Choroid plexus epithelial cell (primary cell): ENCODE measurements at regions not wholly inside any gene's neighbourhood (a gene's known extent, or its start where the extent isn't known, plus 50 kb on each side); places are given as distances from the start of the nearest gene placed in this dataset.
"Not testable (repeated sequence)": the region's sequence is repeated elsewhere in the genome, so short reads cannot be mapped to it uniquely, and the experiment has no call there.

Experiments used
- DNase-seq: peaks from one replicate; pipeline ENCODE4 v3.0.0-alpha.2; 2010; ENCODE audit warnings: low read depth
- H3K4me3 ChIP-seq: 2 replicates; pipeline ENCODE4 v1.5.1; 2011; ENCODE audit warnings: low read depth, mild to moderate bottlenecking, control low read depth, low read length, moderate library complexity
- CTCF ChIP-seq: conservative IDR thresholded peaks from 2 replicates; pipeline ENCODE4 v1.5.1; 2011; ENCODE audit warnings: low read depth, mild to moderate bottlenecking, control low read depth, inconsistent platforms, low read length, moderate library complexity

DNA sequence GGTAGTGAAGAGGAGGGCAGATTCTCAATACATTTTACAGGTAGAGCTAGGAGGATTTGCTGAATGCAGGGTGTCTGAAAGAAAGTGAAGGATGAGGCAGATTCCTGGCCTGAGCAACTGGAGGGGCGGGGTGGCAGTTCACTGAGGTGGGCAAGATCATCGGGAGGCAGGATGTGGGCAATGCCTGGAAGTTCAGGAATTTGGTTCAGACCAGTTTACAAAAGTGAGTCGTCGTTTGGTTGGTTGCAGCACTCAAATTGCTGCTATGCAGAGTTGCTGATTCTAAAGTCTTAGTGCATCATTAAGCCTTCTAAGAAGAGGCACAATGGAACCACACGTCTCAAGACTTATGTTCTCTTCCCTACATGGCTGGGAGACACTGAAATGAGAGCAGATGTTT lies 134.0 kb downstream of the MFSD1 start:
- no peak overlapping the region for H3K4me3 ChIP-seq
- no peak for TF ChIP-seq CTCF

GRCh38 chr3:158936530-158937113 lies 134.8 kb downstream of the MFSD1 start:
- no peak for DNase-seq
- H3K4me3 ChIP-seq: no peak overlapping the region
- TF ChIP-seq CTCF: no peak

More for the DNA sequence above, 134.0 kb downstream of the MFSD1 start:
- no peak for DNase-seq

- H3K4me3 ChIP-seq: no peak overlapping the region
- no peak for DNase-seq
- TF ChIP-seq CTCF: no peak
These were observed 148.5 kb downstream of the MFSD1 start for GRCh38 chr3:158950178-158950901.

GRCh38 chr3:158953131-158953530 lies 151.3 kb downstream of the MFSD1 start:
- no peak overlapping the region for H3K4me3 ChIP-seq
- TF ChIP-seq CTCF: no peak
- no peak for DNase-seq

DNA sequence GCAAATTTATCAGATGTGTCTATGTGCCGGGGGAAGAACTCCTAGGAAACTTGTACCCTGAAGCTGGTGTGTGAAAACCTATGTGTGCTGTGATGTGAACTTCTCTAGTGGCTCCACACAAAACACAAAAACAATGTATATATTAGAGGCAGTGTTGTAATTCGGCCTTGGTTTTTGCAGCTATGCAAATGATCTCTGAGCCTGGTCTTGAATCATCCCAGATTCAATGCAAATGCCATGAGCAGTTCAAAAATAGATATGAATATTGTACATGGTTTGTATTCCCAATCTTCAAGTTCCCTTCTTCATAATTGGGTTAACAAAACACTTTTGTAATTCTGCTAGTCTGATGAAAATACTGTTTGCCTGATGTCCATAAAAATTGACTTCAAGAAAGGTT lies 152.6 kb downstream of the MFSD1 start:
- H3K4me3 ChIP-seq: no peak overlapping the region
- no peak for DNase-seq
- TF ChIP-seq CTCF: no peak

- not testable (repeated sequence) for H3K4me3 ChIP-seq, DNase-seq
These were observed 155.9 kb downstream of the MFSD1 start for GRCh38 chr3:158957777-158958176.

DNA sequence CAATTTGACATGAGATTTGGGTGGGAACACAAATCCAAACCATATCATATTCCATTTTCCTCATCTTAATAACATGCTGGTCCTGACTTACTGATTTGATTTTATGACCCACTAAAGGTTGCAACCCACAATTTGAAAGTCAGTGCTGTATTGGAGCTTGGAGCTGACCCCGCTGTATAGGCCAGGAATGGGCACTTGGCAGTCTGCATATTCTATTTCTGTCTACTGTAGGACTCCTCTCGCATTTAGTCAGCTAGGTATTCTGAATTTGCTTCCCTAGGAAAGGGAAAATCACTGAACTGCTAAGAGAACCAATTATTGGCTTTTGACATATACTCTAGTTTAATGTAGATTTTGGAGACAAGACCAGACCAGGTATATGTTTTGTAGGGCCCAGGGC lies 157.0 kb downstream of the MFSD1 start:
- TF ChIP-seq CTCF: no peak
- H3K4me3 ChIP-seq: no peak overlapping the region
- no peak for DNase-seq
